ENCODE measurements at regions not wholly inside any gene's neighbourhood (a gene's known extent, or its start where the extent isn't known, plus 50 kb on each side); places are given as distances from the start of the nearest gene placed in this dataset.

GRCh38 chr3:89654031-89654430, 546.6 kb downstream of the EPHA3 start:
- TF ChIP-seq CTCF (IDR thresholded peaks at IDR 0.05; ENCODE audit: insufficient read depth, low read length) (no peak), POLR2AphosphoS5 (IDR thresholded peaks at IDR 0.05; ENCODE audit: low read depth) (no peak)
